ENCODE measurements at regions not wholly inside any gene's neighbourhood (a gene's known extent, or its start where the extent isn't known, plus 50 kb on each side); places are given as distances from the start of the nearest gene placed in this dataset.
"Not testable (repeated sequence)": the region's sequence is repeated elsewhere in the genome, so short reads cannot be mapped to it uniquely, and the experiment has no call there.

- DNase-seq, result no peak
These were observed 202.5 kb upstream of the GRAMD2B start for GRCh38 chr5:126220725-126221124.

- DNase-seq, result no peak
These were observed 194.3 kb upstream of the GRAMD2B start for GRCh38 chr5:126228934-126229333.

DNA sequence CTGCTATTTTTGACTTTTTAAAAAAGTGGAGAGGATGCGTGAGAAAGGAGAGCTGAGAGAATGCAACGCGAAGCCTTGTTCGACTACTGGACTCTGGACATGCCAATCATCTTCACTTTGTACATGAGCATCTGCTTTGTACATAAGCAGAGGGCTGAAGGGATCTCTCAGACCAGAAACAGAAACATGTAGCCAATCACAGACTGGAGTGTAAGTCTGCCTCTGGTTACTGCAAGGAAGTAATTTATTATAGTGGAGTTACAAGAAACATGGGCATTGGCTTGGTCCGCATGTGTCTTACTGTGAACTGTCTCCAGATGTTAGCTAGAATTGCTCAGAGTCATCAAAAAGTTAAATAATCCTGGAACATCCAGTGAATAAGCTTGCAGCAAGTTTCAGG is 190.0 kb upstream of the GRAMD2B start:
- DNase-seq, result no peak

- peak; percentile 72 for DNase-seq
These were observed 188.5 kb upstream of the GRAMD2B start for GRCh38 chr5:126234563-126235195.

- DNase-seq, result no peak
These were observed 187.6 kb upstream of the GRAMD2B start for GRCh38 chr5:126235628-126236027.

DNA sequence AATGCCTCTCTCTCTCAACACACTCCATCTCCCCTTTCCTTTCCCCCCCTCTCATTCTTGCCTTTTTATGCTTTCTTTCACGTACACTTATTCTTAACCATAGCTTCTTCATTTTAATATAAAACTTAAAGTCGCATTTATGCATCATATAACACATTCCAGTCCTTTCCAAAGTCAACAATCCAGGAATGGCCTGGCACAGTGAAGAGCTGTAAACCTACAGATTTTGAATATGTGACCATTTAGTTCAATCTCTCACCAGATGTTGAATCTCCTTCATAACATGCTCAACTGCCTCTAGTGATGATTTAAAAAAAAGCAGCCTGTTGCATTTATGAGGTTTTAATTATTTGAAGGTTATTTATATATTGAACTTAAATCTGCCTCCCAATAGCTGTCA is 186.2 kb upstream of the GRAMD2B start:
- DNase-seq, result no peak

GRCh38 chr5:126248611-126249010 is 174.6 kb upstream of the GRAMD2B start:
- DNase-seq, result no peak

GRCh38 chr5:126251024-126251423 is 172.2 kb upstream of the GRAMD2B start:
- no peak for DNase-seq

DNA sequence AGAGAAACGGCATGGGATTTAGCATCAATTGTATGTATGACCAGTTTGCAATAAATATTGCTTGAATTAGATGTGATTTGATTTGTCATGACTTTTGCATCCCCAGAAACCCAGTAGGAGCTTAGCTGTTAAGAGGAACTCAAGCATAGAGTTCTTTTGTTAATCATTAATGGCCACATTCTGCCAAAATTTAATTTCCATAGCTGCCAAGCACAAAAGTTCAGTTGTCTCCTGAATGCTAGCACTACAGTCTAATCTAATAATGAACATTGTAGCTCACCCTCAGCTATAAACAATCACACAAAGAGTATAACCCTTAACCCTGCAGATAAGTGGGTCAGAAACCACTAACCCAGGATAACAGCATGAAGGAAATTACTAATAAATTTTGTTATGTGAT is 169.8 kb upstream of the GRAMD2B start:
- peak; percentile 42 for DNase-seq

DNA sequence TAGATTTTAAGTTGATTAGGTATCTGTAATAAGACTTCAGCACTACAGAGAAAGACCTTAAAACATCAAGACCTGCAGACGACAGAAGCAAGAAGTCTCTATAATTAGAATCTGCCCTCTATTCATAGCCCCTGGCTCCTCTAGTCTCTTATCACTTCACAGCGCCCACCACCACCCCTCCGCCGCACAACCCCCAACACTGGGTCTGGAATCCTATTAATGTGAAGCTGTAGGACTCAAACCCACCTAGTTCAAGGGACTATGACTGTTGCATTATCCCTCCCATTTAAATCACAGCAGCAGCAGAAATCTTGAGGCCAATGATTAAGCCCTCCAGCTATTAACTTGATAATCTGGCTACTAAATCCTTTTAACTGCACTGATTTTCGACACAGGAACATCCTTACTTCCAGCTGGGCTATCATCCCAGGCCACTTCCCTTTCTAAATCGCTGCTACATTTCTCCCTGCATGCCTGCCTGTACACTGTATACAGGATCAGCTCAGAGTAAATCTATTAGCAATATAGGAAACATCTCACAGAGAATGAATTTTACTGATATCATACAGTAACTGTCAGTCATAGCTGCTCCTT is 159.5 kb upstream of the GRAMD2B start:
- no peak for DNase-seq

GRCh38 chr5:126265917-126266316 is 157.3 kb upstream of the GRAMD2B start:
- DNase-seq, result no peak

GRCh38 chr5:126267438-126267837 is 155.8 kb upstream of the GRAMD2B start:
- no peak for DNase-seq

DNA sequence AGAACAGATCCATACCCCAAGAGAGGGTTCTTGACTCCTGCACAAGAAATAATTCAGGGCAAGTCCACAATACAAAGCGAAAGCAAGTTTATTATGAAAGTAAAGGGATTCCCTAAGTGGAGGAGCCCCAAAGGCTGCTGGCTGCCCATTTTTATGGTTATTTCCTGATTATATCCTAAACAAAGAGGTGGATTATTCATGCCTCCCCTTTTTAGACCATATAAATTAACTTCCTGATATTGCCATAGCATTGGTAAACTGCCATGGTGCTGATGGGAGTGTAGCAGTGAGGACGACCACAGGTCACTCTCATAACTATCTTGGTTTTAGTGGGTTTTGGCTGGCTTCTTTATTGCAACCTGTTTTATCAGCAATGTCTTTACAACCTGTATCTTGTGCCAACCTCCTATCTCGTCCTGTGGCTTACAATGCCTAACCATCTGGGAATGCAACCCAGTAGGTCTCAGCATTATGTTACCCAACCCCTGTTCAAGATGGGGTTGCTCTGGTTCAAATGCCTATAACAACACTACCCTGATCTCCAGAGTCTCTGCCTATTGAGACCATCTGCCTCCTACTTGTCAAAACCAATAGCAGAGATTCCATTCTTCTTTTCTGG is 154.4 kb upstream of the GRAMD2B start:
- DNase-seq, result no peak

DNA sequence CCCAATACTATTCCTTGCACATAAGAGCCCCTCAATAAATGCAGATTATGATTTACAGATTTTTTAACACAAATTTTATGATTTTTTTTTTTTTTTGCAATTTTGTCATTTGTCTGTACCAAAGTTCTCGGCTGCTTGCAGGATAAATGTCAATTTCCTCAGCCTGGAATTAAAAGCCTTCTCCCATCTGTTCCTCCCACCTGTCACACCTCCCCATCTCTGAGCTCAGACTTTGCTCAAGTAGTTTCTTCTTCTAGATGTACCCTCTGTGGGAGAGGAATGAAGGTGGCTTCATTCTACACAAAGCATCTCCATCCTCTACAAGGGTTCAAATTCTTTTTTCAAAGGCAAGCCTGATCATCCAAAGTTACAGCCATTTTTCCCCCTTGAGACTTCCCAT is 153.7 kb upstream of the GRAMD2B start:
- DNase-seq, result no peak

- no peak for DNase-seq
These were observed 152.1 kb upstream of the GRAMD2B start for GRCh38 chr5:126271141-126271540.

DNA sequence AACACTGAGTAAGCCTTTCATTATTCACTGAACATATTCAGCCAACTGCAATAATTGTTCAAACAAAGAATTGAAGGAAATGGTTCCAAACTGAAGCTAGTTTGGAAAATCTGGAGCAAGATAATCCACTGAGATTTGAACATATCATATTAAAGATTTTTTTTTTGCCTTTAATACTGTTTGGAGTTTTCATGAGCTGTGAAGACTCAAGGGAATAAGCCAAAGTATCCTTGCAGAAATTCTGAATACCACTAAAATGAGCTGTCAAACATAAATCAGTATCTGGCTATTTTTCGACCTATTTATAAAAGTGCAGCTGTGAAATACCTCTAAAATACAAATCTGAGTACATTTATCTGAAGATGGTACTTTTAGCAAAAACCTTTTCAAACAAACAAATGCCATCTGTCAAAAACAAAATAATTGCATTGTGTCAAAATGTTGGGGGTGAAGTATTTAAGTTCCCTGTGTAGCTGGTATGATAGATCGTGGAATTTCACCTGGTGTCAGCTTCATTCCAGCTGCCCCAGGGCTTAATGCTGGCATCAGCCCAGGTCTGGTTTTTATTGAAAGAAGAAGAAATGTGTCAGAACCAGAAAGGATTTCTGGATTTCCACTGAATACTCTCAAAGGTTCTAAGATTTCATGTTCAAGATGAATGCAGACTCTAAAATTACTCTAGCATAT is 149.0 kb upstream of the GRAMD2B start:
- no peak for DNase-seq

DNA sequence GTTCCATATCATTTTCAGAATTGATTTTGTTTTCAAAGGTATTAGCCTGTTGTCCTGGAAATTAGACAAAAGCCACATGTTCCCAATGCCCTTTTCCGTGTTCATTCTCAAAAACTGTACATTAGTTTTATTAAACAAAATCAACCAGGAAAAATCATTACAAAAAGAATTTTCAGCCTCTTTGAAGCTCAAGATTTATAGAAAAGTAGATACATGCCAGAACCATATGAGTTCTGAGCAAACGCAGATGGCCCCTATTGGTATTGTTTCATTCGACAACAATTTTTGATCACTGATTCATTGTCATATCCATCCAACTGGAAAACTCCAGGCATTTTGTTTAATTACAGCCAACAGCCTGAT is 148.5 kb upstream of the GRAMD2B start:
- peak; percentile 40 for DNase-seq

- DNase-seq, result no peak
These were observed 145.4 kb upstream of the GRAMD2B start for GRCh38 chr5:126277762-126278161.

- DNase-seq, result no peak
These were observed 142.9 kb upstream of the GRAMD2B start for GRCh38 chr5:126280343-126280742.

DNA sequence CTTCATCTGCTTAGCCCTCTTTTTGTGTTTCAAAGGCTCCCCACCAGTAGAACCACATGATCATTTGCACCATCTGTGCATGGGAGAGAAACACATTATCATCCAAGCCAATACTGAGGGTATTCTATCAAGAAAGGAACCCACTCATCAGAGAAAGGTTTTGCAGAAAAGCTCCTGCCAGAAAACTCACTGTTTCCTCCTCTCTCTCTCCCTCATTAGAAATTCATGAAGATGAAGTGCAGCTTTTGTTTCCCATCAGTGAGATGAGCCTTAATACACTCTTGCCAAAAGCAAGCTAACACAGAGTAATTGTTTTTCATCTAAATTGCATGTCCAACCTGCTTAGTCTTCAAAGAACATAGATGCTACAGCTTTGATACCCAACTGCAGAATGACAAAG is 142.4 kb upstream of the GRAMD2B start:
- peak; percentile 47 for DNase-seq

GRCh38 chr5:126284977-126285696 is 138.1 kb upstream of the GRAMD2B start:
- no peak for DNase-seq

DNA sequence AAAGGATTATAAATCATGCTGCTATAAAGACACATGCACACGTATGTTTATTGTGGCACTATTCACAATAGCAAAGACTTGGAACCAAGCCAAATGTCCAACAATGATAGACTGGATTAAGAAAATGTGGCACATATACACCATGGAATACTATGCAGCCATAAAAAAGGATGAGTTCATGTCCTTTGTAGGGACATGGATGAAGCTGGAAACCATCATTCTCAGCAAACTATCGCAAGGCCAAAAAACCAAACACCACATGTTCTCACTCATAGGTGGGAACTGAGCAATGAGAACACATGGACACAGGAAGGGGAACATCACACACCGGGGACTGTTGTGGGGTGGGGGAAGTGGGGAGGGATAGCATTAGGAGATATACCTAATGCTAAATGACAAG is 127.1 kb upstream of the GRAMD2B start:
- DNase-seq, result not testable (repeated sequence)

DNA sequence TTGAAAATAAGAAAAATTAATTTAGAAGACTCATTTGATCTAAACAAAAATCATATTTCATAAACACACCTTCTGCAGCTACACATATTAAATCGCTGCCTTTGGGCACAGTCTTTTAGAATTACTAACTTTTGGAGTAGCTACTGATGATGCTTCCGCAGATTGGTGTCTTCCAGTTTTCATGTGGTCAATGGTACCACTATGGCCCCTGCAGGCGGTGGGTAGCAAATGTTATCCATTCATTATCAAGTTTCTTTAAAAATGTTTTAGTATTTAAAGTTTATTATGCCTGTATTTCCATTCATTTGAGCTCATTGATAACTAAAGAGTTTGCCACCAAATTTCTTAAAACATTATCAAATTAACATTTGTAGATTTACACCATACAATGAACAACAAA is 122.9 kb upstream of the GRAMD2B start:
- DNase-seq, result no peak

Measured in eye (tissue), 1 donor.